ENCODE measurements at regions not wholly inside any gene's neighbourhood (a gene's known extent, or its start where the extent isn't known, plus 50 kb on each side); places are given as distances from the start of the nearest gene placed in this dataset.

GRCh38 chr2:48258481-48259149 lies 55.9 kb upstream of the FOXN2 start:
- no peak overlapping the region for H3K4me3 ChIP-seq
- TF ChIP-seq, protein P1, sequence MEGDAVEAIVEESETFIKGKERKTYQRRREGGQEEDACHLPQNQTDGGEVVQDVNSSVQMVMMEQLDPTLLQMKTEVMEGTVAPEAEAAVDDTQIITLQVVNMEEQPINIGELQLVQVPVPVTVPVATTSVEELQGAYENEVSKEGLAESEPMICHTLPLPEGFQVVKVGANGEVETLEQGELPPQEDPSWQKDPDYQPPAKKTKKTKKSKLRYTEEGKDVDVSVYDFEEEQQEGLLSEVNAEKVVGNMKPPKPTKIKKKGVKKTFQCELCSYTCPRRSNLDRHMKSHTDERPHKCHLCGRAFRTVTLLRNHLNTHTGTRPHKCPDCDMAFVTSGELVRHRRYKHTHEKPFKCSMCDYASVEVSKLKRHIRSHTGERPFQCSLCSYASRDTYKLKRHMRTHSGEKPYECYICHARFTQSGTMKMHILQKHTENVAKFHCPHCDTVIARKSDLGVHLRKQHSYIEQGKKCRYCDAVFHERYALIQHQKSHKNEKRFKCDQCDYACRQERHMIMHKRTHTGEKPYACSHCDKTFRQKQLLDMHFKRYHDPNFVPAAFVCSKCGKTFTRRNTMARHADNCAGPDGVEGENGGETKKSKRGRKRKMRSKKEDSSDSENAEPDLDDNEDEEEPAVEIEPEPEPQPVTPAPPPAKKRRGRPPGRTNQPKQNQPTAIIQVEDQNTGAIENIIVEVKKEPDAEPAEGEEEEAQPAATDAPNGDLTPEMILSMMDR (IDR thresholded peaks at IDR 0.05) = no peak
- H3K4me1 ChIP-seq = no peaks in the 10 kb centered on the region
- no peak for ATAC-seq
- H3K27ac ChIP-seq = no peak overlapping the region
- intact Hi-C loops (cut with DNase I) = no loop called here
- H3K36me3 ChIP-seq = no peaks in the 10 kb centered on the region
- no peaks in the 10 kb centered on the region for H3K27me3 ChIP-seq (ENCODE audit: low read depth)
- DNase-seq = no peak
- no peaks in the 10 kb centered on the region for H3K9me3 ChIP-seq

GRCh38 chr2:48259811-48260210 lies 54.7 kb upstream of the FOXN2 start:
- Histone ChIP-seq H3K27me3 (ENCODE audit: low read depth) (no peaks in the 10 kb centered on the region), H3K4me1 (no peaks in the 10 kb centered on the region), H3K27ac (no peak overlapping the region), H3K4me3 (no peak overlapping the region), H3K36me3 (no peaks in the 10 kb centered on the region), H3K9me3 (no peaks in the 10 kb centered on the region)
- TF ChIP-seq, protein P1 (IDR thresholded peaks at IDR 0.05) = no peak
- ATAC-seq = no peak
- intact Hi-C loops (cut with DNase I) = no loop called here
- DNase-seq = no peak

DNA sequence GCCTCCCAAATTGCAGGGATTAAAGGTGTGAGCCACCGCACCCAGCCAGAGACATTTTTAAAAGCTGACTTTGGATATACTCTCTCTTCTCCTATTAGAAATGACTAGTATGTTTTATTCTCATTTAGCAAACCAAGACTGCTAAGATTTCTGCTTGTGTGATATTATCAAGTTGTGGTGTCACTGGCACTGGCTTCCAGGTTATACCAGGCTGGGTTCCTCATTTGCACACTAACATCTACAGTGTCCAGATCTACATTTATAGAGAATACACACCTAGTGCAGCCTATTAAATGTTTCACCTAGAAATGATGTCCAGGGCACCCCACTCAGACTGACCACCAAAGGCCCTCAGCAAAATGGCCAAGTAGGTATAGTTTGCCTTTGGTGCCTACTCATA lies 49.9 kb upstream of the FOXN2 start:
- DNase-seq = no peak
- Histone ChIP-seq H3K36me3 (no peaks in the 10 kb centered on the region), H3K9me3 (no peaks in the 10 kb centered on the region), H3K27me3 (ENCODE audit: low read depth) (no peaks in the 10 kb centered on the region), H3K4me3 (no peak overlapping the region), H3K4me1 (no peaks in the 10 kb centered on the region), H3K27ac (no peak overlapping the region)
- intact Hi-C loops (cut with DNase I) = no loop called here
- peak in 1 of 2 donors; percentile 32 for ATAC-seq
- TF ChIP-seq, protein P1 (IDR thresholded peaks at IDR 0.05) = no peak
